Thyroid gland (tissue), 4 donors: ENCODE measurements at regions not wholly inside any gene's neighbourhood (a gene's known extent, or its start where the extent isn't known, plus 50 kb on each side); places are given as distances from the start of the nearest gene placed in this dataset.

Experiments used
- CTCF ChIP-seq, 6 experiments: fragments of 200-600 bp in 3 of 6; fragments of 450-650 bp in 3 of 6; sonication (generic) in 3 of 6; IDR thresholded peaks; one replicate each; pipeline ENCODE4 v1.5.1; 2016 to 2019; ENCODE audit warnings: antibody characterized with exemption in 6 of 6, mild to moderate bottlenecking in 2 of 6, inconsistent platforms in 1 of 6, moderate library complexity in 1 of 6
- POLR2A ChIP-seq, 2 donors: fragments of 450-650 bp; IDR thresholded peaks; one replicate each; pipeline ENCODE4 v1.6.1; 2017; ENCODE audit warnings: antibody characterized with exemption in 2 of 2, mild to moderate bottlenecking in 2 of 2, moderate library complexity in 1 of 2

GRCh38 chr4:156312261-156312847 is 358.7 kb upstream of the CTSO start:
- TF ChIP-seq CTCF (IDR thresholded peaks at IDR 0.05) (no peak), POLR2A (IDR thresholded peaks at IDR 0.05) (no peak)
